A549 (cell line): ENCODE measurements at regions not wholly inside any gene's neighbourhood (a gene's known extent, or its start where the extent isn't known, plus 50 kb on each side); places are given as distances from the start of the nearest gene placed in this dataset.

ENCODE experiments used
- ATAC-seq, 2 experiments: fragments of 200-7000 bp in 1 of 2; fragments of >200 bp in 1 of 2; cut with Nextera tagmentation in 1 of 2; cut with Tn5 transposase in 1 of 2; 3 replicates each; pipeline versions ENCODE4 v1.8.0 to v1.9.1; 2018 to 2020; ENCODE audit warnings: mild to moderate bottlenecking in 1 of 2, moderate library complexity in 1 of 2
- CTCF ChIA-PET: fragments of 300-600 bp; sonication (Branson Sonifier 250); formaldehyde crosslinking; extraction: SDS; loops from one replicate; lab custom pipeline; 2021; ENCODE audit warnings: antibody characterized with exemption, inconsistent platforms; lab: Yijun Ruan, JAX
- POLR2A ChIA-PET: fragments of 350-600 bp; formaldehyde crosslinking; extraction: SDS; loops from one replicate; lab custom pipeline; 2021; ENCODE audit warnings: antibody characterized with exemption, inconsistent platforms; lab: Yijun Ruan, JAX
- DNase-seq, 2 experiments: peaks; one replicate each; pipeline versions ENCODE4 v3.0.0 to v3.0.0-alpha.2; 2011 to 2016; ENCODE audit warnings: low read depth in 1 of 2, low spot score in 1 of 2
- FAIRE-seq: peaks from 2 replicates; lab custom pipeline; 2011; peaks lifted over from hg19 to GRCh38; lab: Jason Lieb, UNC
- H3K27ac ChIP-seq, 2 experiments: fragments of >200 bp; sonication (Bioruptor Twin); formaldehyde crosslinking; 3 replicates each; pipeline ENCODE4 v1.5.1; 2016 to 2017
- H3K4me1 ChIP-seq: fragments of >200 bp; sonication (Bioruptor Twin); formaldehyde crosslinking; 3 replicates; pipeline ENCODE4 v1.6.1; 2016
- H3K4me2 ChIP-seq: fragments of >200 bp; sonication (Bioruptor Twin); formaldehyde crosslinking; 3 replicates; pipeline ENCODE4 v1.6.1; 2016
- H3K4me3 ChIP-seq: fragments of >200 bp; sonication (Bioruptor Twin); formaldehyde crosslinking; 3 replicates; pipeline ENCODE4 v1.5.1; 2016
- H3K9me3 ChIP-seq: fragments of >200 bp; sonication (Bioruptor Twin); formaldehyde crosslinking; 3 replicates; pipeline ENCODE4 v1.6.1; 2016
- BCL3 ChIP-seq: fragments of >200 bp; sonication (Bioruptor Twin); formaldehyde crosslinking; IDR thresholded peaks from 3 replicates; pipeline ENCODE4 v1.6.1; 2016
- ESRRA ChIP-seq: fragments of 150-350 bp; IDR thresholded peaks from 2 replicates; pipeline ENCODE4 v1.6.1; 2014; ENCODE audit warnings: mild to moderate bottlenecking, low read length, borderline replicate concordance
- FOSB ChIP-seq: fragments of 250-450 bp; sonication (Bioruptor Pico); IDR thresholded peaks from 2 replicates; pipeline ENCODE4 v1.5.0; 2020; ENCODE audit warnings: mild to moderate bottlenecking, moderate library complexity
- FOSL2 ChIP-seq, 2 experiments: fragments of 450-650 bp in 1 of 2; fragments of >200 bp in 1 of 2; sonication (Bioruptor Twin) in 1 of 2; formaldehyde crosslinking; IDR thresholded peaks; 2 replicates each; pipeline versions ENCODE4 v1.5.0 to v1.6.1; 2016 to 2020; ENCODE audit warnings: mild to moderate bottlenecking in 1 of 2, moderate library complexity in 1 of 2
- HES2 ChIP-seq: fragments of >200 bp; sonication (Bioruptor Twin); formaldehyde crosslinking; IDR thresholded peaks from 2 replicates; pipeline ENCODE4 v1.6.1; 2016
- HOXB13 ChIP-seq: fragments of 250-450 bp; sonication (Bioruptor Pico); IDR thresholded peaks from 2 replicates; pipeline ENCODE4 v1.5.0; 2020; ENCODE audit warnings: low read depth, mild to moderate bottlenecking, moderate library complexity
- JUNB ChIP-seq: fragments of >200 bp; sonication (Bioruptor Twin); formaldehyde crosslinking; IDR thresholded peaks from 2 replicates; pipeline ENCODE4 v1.6.1; 2016
- KDM1A ChIP-seq: fragments of 200-600 bp; sonication (generic); IDR thresholded peaks from 2 replicates; pipeline ENCODE4 v1.6.1; 2016; ENCODE audit warnings: low read depth, mild to moderate bottlenecking
- MAFK ChIP-seq: fragments of 450-650 bp; IDR thresholded peaks from 2 replicates; pipeline ENCODE4 v1.6.1; 2014; ENCODE audit not compliant: partially characterized antibody
- MAX ChIP-seq: IDR thresholded peaks from 2 replicates; pipeline ENCODE4 v1.6.1; 2012
- POLR2A ChIP-seq: IDR thresholded peaks from 2 replicates; pipeline ENCODE4 v1.6.1; 2012; ENCODE audit warnings: mild to moderate bottlenecking, low read length
- RCOR1 ChIP-seq: fragments of 150-350 bp; IDR thresholded peaks from 2 replicates; pipeline ENCODE4 v1.6.1; 2014; ENCODE audit warnings: antibody characterized with exemption, low read length, low read depth
- SMC3 ChIP-seq: fragments of >200 bp; sonication (Bioruptor Twin); formaldehyde crosslinking; IDR thresholded peaks from 3 replicates; pipeline ENCODE4 v1.6.1; 2018; ENCODE audit warnings: inconsistent platforms
- TP53 ChIP-seq: fragments of 250-450 bp; sonication (Bioruptor Pico); IDR thresholded peaks from 2 replicates; pipeline ENCODE4 v1.5.0; 2021; ENCODE audit warnings: mild to moderate bottlenecking, moderate library complexity
- ZFP36 ChIP-seq: fragments of 450-650 bp; IDR thresholded peaks from 2 replicates; pipeline ENCODE4 v1.6.1; 2014; ENCODE audit warnings: borderline replicate concordance; ENCODE audit not compliant: partially characterized antibody
- WGBS: methylation state at CpG from one replicate; pipeline ENCODE4 v1.1.6; 2017; ENCODE audit errors: missing lambda C conversion rate; 5-methylcytosine and 5-hydroxymethylcytosine counted together
- TF ChIP-seq, protein P1 (sequence below): fragments of 250-450 bp; sonication (Bioruptor Pico); IDR thresholded peaks from 2 replicates; pipeline ENCODE4 v1.5.0; 2020; ENCODE audit warnings: low read depth, mild to moderate bottlenecking, moderate library complexity
- TF ChIP-seq, protein P2 (sequence below): fragments of 200-600 bp; sonication (generic); IDR thresholded peaks from 2 replicates; pipeline ENCODE4 v1.6.1; 2016; ENCODE audit warnings: antibody characterized with exemption, mild to moderate bottlenecking, moderate library complexity

DNA sequence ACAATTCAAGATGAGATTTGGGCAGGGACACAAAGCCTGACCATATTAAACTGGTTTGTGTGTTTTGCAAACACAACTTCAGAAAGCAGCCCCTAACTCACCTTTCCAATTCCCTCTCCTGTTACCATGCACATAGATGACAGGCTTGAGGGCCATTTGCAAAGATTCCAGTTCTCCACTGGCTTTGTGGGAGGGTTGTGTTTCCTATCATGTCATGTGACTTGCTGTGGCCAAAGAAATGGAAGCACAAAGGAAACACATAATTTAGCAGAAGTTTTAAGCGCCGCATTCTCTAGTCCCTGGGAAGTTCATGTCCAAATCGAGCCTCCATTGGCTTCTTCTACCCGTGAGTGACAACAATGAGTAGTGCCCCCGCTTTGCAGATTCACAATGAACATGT lies 57.9 kb upstream of the CDH6 start (continued):
- TF ChIP-seq, protein P1, sequence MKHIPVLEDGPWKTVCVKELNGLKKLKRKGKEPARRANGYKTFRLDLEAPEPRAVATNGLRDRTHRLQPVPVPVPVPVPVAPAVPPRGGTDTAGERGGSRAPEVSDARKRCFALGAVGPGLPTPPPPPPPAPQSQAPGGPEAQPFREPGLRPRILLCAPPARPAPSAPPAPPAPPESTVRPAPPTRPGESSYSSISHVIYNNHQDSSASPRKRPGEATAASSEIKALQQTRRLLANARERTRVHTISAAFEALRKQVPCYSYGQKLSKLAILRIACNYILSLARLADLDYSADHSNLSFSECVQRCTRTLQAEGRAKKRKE (CRISPR knock-in tag) = no peak
- TF ChIP-seq ZFP36 (no peak), BCL3 (no peak), ESRRA (no peak), SMC3 (no peak), HES2 (no peak)
- TF ChIP-seq, all 56 proteins: peak for 0

DNA sequence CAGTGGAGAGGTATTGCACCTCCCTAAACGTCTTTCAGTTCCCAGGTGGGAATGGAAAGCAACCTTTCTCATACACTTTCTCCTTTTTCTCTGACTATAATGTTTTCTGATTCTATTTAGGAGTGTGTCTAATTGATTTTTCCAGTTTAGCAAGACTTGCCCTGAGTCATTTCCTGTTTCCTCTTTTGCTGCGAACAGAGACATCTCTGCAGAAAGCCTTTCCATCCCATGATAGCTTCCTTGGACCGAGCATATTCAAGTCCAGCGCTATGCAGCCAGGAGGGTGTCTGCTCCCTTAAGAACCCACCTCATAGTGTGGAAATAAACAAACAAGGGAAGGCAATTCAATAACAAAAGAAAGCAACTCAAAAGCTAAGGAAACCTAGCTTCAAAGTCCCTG lies 60.0 kb upstream of the CDH6 start:
- Histone ChIP-seq H3K4me2 (no peak overlapping the region), H3K4me3 (no peak overlapping the region), H3K27ac (no peak overlapping the region), H3K9me3 (no peaks in the 10 kb centered on the region), H3K4me1 (no peaks in the 10 kb centered on the region)
- 20% methylated on average over 4 of the region's 4 CpGs for WGBS
- no peak for TF ChIP-seq HOXB13 (CRISPR knock-in tag)
- no peak for FAIRE-seq
- CTCF ChIA-PET = no interaction called here
- POLR2A ChIA-PET = no interaction called here
- ATAC-seq = no peak
- no peak for DNase-seq

GRCh38 chr5:31131381-31131891 lies 62.0 kb upstream of the CDH6 start:
- FAIRE-seq (no peak), ATAC-seq (no peak), DNase-seq (no peak)
- Histone ChIP-seq H3K27ac (no peak overlapping the region), H3K4me2 (no peak overlapping the region), H3K4me1 (no peaks in the 10 kb centered on the region), H3K4me3 (no peak overlapping the region), H3K9me3 (no peaks in the 10 kb centered on the region)
- POLR2A ChIA-PET = no interaction called here
- CTCF ChIA-PET = no interaction called here
- 56% methylated on average over 10 of the region's 10 CpGs for WGBS
- TF ChIP-seq MAFK (no peak), FOSL2 (IDR thresholded peaks at IDR 0.05) (no peak), FOSL2 (CRISPR knock-in tag; IDR thresholded peaks at IDR 0.05) (no peak)
- TF ChIP-seq, protein P2, sequence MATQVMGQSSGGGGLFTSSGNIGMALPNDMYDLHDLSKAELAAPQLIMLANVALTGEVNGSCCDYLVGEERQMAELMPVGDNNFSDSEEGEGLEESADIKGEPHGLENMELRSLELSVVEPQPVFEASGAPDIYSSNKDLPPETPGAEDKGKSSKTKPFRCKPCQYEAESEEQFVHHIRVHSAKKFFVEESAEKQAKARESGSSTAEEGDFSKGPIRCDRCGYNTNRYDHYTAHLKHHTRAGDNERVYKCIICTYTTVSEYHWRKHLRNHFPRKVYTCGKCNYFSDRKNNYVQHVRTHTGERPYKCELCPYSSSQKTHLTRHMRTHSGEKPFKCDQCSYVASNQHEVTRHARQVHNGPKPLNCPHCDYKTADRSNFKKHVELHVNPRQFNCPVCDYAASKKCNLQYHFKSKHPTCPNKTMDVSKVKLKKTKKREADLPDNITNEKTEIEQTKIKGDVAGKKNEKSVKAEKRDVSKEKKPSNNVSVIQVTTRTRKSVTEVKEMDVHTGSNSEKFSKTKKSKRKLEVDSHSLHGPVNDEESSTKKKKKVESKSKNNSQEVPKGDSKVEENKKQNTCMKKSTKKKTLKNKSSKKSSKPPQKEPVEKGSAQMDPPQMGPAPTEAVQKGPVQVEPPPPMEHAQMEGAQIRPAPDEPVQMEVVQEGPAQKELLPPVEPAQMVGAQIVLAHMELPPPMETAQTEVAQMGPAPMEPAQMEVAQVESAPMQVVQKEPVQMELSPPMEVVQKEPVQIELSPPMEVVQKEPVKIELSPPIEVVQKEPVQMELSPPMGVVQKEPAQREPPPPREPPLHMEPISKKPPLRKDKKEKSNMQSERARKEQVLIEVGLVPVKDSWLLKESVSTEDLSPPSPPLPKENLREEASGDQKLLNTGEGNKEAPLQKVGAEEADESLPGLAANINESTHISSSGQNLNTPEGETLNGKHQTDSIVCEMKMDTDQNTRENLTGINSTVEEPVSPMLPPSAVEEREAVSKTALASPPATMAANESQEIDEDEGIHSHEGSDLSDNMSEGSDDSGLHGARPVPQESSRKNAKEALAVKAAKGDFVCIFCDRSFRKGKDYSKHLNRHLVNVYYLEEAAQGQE = peak; percentile 46; the same call in 1 of the 2 replicates
- TF ChIP-seq, protein P1 (CRISPR knock-in tag) = no peak

GRCh38 chr5:31130676-31131075 lies 62.8 kb upstream of the CDH6 start:
- no peak overlapping the region for H3K4me2 ChIP-seq
- H3K4me3 ChIP-seq = no peak overlapping the region
- H3K27ac ChIP-seq = no peak overlapping the region
- H3K4me1 ChIP-seq = no peaks in the 10 kb centered on the region
- 44% methylated on average over 2 of the region's 2 CpGs for WGBS
- ATAC-seq = no peak
- H3K9me3 ChIP-seq = no peaks in the 10 kb centered on the region
- no peak for FAIRE-seq
- TF ChIP-seq MAFK (no peak), HOXB13 (CRISPR knock-in tag) (no peak), TP53 (CRISPR knock-in tag) (no peak), RCOR1 (no peak), FOSB (CRISPR knock-in tag) (no peak), ZFP36 (no peak), POLR2A (no peak), KDM1A (no peak), MAX (no peak), JUNB (no peak)
- TF ChIP-seq, all 56 proteins: peak for 0
- POLR2A ChIA-PET = no interaction called here
- no peak for DNase-seq
- CTCF ChIA-PET = no interaction called here
